NCI-H187 (cell line): ENCODE measurements at regions not wholly inside any gene's neighbourhood (a gene's known extent, or its start where the extent isn't known, plus 50 kb on each side); places are given as distances from the start of the nearest gene placed in this dataset.
A peak's percentile ranks its signal among the peaks of the same experiment; 100 is the strongest.
"Not testable (repeated sequence)": the region's sequence is repeated elsewhere in the genome, so short reads cannot be mapped to it uniquely, and the experiment has no call there.

Source experiments
- DNase-seq, 2 experiments: peaks; one replicate each; lab custom pipeline; 2025; lab: John Stamatoyannopoulos, UW

DNA sequence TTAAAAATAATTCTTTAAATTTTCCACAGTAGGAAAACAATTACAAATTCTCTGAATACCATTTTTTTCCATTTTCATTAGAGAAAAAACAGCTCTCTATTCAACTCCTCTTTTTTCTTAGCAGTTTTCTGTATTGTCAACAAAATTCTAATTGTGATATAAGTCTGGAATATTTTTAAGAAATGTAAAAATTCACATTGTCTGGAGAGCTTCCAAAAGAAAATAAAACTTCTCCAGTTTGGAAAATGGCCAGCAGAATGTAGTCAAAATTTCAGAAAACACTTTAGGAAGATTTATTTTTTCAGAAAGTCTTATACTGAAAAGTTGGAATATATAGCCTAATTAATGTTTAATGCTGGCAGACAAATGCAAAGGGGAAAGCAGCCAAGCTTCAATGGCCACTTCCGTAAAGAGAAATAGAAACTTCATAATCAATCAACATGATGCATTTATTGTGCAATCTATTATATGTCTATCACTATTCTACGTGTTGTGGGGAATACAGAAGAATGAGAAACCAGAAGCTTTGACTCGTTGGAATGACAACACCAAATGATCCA, 733.2 kb upstream of the PKDCC start:
- no peak for DNase-seq

DNA sequence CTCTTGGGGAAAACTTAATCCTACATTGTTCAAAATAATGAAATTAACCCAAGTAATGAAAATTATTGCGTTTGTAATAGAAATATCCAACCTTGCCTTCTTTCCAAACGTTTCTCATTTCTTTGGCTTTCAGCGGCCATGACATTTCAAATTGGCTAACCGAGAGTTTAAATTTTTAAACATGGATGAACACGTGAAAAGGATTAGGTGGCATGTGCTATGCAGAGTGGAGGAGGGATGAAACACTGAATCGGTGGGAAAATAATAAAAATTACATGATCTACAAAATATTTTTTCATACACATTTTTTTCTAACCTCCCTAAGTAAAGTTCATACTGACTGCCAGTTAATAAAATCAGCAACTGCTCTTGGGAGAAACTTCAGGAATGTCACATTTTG, 728.4 kb upstream of the PKDCC start:
- DNase-seq, result no peak

DNA sequence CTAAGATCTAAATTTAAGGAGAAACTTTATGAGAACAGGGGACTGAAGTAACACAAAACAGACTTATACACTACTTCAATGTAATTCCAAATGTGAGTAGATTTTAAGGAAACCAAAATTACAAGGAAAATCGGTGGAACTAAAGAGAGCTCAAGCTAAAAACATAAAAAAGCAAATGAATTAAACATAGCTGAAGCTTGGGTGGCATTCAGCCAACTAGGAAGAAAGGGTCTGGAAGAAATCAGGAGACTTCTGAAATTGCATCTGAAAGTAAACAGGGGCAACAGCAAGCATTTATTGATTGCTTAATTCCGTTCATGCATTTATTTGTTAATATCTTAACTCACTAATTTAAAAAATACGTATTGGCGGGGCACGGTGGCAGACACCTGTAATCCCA, 727.3 kb upstream of the PKDCC start:
- DNase-seq, result no peak

DNA sequence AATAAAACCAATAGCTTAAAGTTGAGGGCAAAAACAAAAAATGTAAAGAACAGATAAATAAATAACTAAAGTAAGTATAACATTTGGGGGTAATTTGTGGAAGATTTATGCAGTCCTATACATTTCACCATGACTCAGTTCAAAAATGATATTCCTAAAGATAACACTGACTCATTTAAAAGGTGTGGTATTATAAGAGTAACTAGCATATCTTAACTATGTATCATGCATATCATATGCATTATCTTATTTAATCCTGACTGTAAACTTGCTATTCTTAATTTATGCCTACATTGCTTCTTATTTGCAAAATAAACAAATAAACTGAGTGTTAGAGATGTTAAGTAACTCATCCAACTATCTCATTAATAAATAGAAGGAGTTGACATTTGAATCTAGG, 726.5 kb upstream of the PKDCC start:
- DNase-seq, result no peak

DNA sequence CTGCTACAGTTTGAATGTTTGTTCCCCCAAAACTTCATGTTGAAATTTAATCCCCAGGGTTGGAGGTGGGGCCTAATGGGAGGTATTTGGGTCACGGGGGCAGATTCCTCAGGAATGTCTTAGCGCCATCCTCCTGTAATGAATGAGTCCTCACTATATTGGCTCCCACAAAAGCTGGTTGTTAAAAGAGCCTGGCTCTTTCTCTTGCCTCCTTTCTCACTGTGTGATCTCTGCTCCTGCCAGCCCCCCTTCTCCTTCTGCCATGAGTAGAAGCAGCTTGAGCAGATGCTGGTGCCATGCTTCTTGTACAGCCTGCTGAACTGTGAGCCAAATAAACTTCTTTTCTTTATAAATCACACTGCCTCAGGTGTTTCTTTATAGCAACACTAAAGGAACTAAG, 721.0 kb upstream of the PKDCC start:
- DNase-seq, result no peak

DNA sequence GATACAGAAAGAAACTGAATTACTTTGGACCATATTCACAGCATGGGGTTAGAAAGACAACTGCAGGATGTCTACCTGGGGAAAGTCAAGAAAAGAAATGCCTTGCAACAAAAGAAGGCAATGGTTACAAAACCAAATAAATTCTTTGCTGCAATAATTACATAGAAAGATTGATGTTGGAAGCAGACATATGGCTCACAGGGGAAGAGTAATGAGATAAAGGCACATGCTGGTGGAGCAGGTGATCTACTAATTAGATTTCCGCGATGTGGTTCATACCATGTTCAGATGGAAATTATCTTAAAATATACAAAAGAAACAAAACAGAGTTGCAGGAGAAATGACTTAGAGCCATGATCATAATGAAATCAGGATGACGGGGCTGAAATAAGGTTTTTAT, 718.8 kb upstream of the PKDCC start:
- no peak for DNase-seq

DNA sequence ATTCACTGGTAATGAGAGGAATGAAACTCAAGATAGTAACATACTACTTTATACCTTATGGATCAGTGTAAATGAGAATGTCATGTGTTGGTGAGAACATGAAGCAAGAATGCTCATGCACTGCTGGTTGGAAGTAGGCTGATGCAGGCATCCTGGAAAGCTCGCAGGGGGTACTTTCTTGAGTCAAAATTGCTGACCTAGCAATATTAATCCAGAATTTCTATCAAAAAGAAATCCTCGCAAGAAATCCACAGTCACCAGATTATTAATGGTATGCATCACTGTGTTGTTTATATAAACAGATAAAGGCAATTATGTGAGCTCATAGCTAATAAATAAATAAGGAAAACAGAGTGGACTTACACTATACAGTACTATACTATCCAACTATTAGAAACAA, 713.7 kb upstream of the PKDCC start:
- no peak for DNase-seq

DNA sequence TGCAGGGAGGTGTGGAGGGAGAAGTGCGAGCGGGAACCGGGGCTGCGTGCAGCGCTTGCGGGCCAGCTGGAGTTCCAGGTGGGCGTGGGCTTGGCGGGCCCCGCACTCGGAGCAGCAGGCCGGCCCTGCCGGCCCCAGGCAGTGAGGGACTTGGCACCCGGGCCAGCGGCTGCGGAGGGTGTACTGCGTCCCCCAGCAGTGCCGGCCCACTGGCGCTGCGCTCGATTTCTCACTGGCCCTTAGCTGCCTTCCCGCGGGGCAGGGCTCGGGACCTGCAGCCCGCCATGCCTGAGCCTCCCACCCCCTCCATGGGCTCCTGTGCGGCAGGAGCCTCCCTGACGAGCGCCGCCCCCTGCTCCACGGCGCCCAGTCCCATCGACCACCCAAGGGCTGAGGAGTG, 712.2 kb upstream of the PKDCC start:
- not testable (repeated sequence) for DNase-seq

DNA sequence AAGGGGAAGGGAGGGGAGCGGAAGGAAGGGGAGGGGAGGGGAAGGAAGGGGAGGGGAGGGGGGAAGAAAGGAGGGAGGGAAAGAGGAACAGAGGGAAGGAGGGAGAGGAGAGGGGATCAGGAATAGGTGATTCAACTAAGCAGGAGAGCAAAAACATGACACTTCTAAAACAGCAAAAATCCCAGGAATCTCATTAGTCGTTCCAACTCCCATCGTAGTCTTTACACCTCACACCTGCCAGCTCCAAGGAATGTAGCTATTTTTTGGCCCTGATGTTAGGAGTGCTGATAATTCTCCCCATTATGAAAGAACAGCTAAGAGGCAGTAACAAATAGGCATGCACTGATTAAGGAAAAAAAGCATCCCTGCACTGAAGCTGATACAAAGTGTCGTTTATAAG, 709.9 kb upstream of the PKDCC start:
- DNase-seq, result no peak

DNA sequence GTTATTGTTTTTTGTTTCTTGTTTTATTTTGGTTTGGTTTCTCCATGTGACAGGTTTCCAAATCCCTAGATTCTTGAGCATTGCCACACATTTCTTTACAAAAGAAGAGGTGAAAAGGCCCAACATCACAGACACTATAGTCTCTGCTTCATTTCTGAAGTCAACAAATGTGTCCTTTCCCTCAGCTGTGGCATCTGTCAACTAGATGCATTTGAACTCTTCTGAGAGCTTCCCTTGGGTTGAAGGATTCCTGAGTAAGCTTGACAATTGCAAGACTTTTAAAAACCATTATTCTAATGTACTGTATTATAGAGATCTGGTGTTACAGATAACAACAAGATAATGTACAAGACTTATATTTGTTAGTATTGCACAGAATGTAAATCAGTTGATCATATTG, 703.3 kb upstream of the PKDCC start:
- no peak for DNase-seq

DNA sequence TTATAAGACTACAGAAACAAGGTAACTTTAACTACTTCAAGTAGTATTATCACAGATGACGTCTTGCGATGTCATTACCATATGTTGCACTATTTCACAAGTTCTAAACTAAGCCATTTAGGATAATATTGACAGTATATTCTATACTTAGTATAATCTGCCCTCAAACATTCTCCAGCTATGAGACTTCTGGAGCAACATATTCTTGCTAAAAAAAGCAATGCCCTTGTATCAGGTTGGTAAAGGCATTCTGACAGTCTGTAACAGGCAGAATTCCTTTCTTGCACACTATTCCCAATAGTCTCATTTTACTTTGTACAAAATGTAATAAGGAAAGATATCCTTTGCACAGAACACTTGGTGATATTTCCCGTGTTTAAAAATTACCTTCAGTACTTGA, 694.8 kb upstream of the PKDCC start:
- DNase-seq, result no peak

DNA sequence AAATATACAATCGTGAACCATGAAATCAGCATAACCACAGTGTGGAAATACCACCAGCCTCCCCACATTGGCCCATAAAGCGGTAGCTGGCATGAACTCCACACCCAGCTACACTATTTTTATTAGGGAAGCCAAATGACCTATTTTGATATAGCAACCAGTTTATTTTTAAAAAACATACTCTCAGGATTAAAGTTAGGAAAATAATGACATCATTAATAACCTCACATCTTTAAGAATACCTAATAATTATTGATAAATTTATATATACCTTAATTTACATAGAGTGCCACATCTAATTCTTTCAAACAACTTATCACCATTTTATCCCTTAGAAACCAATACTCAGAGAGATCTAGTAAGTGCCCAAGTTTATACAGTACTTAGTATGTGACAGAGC, 692.0 kb upstream of the PKDCC start:
- DNase-seq, result no peak

DNA sequence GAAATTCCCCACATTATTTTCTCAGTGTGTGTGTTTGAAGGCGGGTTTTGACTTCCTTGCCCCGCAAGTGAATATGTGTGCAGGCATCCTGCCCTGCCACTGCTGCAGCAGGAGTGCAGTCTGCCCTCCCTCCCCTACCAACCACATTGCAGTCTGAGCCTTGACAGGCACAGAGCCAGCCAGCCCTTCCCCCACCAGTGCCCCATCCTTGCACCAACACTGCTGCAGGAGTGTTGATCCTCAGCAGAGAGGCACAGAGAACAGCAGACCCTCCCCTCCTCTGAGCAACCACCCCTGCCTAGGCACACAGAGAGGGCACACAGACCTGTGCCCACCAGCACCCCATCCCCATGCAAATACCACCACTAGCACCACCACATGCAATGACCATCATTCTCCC, 683.0 kb upstream of the PKDCC start:
- DNase-seq, result no peak

DNA sequence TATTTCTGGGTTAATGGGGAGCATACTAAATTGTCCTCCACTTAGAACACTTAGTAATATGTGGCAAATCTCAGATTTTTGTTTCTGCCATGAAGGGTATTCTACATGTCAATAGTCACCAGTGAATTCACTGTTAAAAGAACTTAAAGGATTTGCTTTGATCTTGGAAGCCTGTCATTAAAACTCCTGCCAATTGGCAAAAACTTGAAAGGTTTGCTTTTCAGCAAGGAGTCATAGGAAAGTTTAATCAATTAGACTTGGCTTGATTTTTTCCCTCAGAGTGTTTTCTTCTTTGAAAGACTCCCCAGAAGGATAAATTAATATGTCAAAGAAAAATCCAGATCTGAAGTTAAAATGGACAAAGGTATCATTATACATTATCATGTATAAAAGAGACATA, 671.9 kb upstream of the PKDCC start:
- no peak for DNase-seq

DNA sequence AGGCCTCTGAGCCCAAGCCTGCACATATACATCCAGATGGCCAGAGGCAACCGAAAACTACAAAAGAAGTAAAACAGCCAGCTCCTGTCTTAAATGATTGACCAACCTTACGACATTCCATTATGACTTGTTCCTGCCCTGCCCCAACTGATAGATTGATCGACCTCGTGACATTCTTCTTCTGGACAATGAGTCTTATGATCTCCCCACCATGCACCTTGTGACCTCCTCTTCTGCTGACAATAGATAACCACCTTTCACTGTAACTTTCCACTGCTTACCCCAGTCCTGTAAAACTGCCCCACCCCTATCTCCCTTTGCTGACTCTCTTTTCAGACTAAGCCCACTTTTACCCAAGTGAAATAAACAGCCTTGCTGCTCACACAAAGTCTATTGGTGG, 670.0 kb upstream of the PKDCC start:
- no peak for DNase-seq

DNA sequence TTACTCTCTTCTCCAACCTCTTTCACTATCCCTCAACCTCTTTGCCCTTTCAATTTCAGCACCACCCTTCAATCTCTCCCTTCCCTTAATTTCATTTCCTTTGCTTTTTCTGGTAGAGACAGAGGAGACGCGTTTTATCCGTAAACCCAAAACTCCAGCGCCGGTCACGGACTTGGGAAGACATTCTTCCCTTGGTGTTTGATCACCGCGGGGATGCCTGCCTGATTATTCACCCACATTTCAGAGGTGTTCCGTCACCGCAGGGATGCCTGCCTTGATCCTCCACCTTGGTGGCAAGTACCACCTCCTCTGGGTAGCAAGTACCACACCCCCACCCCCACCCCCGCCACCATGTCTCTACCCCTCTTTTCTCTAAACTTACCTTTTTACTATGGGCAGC, 669.4 kb upstream of the PKDCC start:
- DNase-seq, result no peak

DNA sequence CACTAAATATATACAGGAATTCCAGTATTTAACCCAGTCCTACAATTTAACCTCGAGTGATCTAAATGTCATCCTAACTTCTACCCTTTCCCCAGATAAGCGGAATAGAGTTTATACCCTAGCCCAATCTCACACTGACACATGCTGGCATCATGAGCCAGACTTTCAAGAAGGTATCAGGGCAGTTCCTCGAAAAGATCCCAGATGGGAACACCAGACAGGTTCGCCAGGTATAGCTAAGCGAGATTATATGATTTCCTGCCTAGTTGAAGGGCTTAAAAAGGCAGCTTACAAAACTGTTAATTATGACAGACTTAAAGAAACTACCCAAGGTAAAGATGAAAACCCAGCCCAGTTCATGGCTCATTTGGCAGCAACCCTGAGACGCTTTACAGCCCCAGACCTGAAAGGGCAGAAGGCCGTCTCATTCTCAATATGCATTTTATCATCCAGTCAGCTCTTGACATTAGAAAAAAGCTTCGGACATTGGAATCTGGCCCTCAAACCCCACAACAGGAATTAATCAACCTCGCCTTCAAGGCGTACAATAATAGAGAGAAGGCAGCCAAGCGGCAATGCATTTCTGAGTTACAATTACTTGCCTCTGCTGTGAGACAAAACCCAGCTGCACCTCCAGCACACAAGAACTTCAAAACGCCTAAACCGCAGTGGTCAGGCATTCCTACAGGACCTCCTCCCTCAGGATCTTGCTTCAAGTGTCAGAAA, 668.2 kb upstream of the PKDCC start:
- DNase-seq, result no peak

DNA sequence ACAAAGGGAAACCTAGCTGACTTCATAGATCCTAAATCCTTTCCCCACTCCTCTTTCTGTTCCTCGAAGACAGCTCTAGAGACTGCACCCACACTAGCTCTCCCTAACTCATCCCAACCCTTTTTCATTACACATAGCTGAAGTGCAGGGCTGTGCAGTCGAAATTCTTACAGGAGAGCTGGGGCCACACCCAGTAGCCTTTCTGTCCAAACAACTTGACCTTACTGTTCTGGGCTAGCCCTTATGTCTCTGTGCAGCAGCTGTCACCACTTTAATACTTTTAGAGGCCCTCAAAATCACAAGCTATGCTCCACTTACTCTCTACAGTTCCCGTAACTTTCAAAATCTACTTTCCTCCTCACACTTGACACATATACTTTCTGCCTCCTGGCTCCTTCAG, 666.1 kb upstream of the PKDCC start:
- peak; percentile 10 to 45 for DNase-seq

DNA sequence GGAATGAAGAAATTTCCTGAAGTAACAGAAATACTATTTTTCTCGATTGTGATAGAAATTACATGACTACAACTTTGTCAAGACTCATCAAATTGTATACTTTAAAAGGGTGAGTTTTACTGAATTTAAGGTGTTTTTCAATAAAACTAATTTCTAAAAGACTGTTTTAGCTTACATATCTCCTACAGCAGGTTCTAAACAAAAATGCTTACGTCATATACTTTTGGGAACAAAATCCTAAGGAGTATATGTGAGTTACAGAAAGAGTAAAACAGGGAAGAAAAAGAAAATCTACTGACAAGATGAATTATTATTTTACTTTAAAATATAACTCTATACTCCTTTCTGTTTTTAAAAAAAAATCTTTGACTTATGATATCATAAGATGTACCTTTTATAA, 660.3 kb upstream of the PKDCC start:
- no peak for DNase-seq

DNA sequence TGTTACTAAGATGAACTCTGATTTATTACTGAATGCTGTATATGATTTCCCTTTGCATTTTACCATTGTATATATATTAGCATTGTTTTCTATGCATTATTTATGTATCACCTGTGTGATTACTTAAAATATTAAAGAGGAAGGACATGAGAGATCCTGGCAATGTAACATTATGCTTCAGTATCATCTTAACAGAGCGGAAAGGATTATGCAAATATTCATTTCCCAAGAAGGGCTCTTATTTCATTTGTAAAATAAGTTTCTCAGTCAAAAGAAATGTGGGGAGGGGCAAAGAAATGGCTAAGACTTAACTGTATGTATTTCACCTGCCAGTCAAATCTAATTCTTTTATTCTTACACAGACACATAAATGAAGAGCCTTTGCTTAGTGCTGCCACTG, 654.2 kb upstream of the PKDCC start:
- DNase-seq, result no peak

DNA sequence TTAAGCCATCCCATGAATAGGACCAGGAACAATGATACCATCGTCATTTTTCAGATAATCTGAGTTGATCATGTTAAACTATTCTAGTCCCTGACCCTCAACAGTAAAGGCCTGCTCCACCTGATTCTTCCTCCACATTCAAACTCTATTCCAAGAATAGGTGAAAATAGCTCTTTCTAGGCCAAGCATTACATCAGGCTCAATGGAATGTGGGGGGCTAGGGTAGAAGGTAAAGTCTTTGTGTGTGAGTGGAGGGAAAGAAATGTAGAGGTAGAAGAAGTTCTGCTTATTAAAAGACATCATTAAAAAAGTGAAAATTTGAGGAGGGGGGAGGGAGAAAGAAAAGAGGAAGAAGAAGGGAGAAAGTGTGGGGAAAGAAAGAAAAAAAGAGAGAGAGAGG, 653.3 kb upstream of the PKDCC start:
- no peak for DNase-seq

DNA sequence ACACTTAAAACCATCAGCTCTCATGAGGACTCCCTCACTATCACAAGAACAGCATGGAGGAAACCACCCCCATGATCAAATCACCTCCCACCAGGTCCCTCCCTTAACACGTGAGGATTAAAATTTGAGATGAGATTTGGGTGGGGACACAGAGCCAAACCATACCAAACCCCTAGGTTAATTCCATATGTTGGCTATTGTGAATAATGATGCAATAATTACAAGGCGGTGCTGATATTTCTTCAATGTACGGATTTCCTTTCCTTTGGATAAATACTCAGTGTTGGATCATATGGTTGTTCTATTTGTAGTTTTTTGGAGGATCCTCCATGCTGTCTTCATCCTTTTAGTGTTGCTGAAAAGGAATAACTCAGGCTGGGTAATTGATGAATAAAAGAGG, 652.1 kb upstream of the PKDCC start:
- DNase-seq, result no peak

DNA sequence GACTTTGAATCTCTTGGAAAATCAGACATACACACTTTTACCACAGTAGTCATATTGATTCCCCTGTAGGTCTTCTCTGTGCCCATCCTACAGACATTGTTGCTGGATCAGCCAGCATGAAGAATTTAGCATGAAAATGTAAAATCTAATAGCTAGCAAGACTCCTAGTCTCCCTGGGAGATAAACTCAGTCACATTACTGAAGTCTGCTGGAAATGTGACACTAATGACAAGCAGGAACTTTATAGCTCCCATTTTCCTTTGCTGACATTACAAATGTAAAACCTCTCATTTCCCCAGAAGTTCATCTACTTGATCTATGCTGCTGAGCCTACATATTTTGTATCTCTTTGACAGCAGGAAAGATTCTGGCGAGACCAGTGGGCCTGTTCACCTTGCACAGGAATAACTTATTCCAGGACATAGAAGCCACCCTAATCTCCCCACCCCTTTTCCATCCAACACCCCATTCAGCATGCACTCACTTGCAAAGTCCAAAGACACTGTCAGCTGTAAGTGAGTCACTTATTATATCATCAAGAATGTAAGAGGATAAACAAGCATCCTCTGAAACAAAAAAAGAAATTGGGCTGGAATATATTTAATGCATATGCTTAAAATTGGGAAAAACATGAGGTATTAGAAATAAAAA, 648.3 kb upstream of the PKDCC start:
- no peak for DNase-seq
